Keratinocyte (primary cell): ENCODE measurements at regions not wholly inside any gene's neighbourhood (a gene's known extent, or its start where the extent isn't known, plus 50 kb on each side); places are given as distances from the start of the nearest gene placed in this dataset.

ENCODE experiments used
- DNase-seq: peaks from one replicate; pipeline ENCODE4 v3.0.0-alpha.2; 2011; ENCODE audit warnings: low read depth, missing footprints, low spot score
- FAIRE-seq: peaks from 2 replicates; lab custom pipeline; 2011; peaks lifted over from hg19 to GRCh38; lab: Jason Lieb, UNC
- H2AFZ ChIP-seq: 2 replicates; pipeline ENCODE4 v1.6.0; 2012; ENCODE audit warnings: low read length, control low read depth, inconsistent platforms; ENCODE audit not compliant: control insufficient read depth
- H3K27ac ChIP-seq: 2 replicates; pipeline ENCODE4 v1.5.1; 2011; ENCODE audit warnings: low read length; ENCODE audit not compliant: control insufficient read depth, insufficient read depth
- H3K27me3 ChIP-seq: 3 replicates; pipeline ENCODE4 v1.6.0; 2011; ENCODE audit warnings: low read length; ENCODE audit not compliant: control insufficient read depth, insufficient read depth; ENCODE audit errors: extremely low read depth
- H3K36me3 ChIP-seq, 2 experiments: 2 replicates in 1 of 2; 3 replicates in 1 of 2; pipeline ENCODE4 v1.5.1; 2011; ENCODE audit warnings: low read length in 2 of 2, mild to moderate bottlenecking in 1 of 2; ENCODE audit not compliant: control insufficient read depth in 2 of 2, insufficient read depth in 2 of 2; ENCODE audit errors: extremely low read depth in 1 of 2
- H3K4me1 ChIP-seq: 3 replicates; pipeline ENCODE4 v1.5.1; 2011; ENCODE audit warnings: low read length; ENCODE audit not compliant: control insufficient read depth, insufficient read depth; ENCODE audit errors: extremely low read depth
- H3K4me2 ChIP-seq: 3 replicates; pipeline ENCODE4 v1.6.0; 2011; ENCODE audit warnings: low read depth, low read length; ENCODE audit not compliant: control insufficient read depth, insufficient read depth; ENCODE audit errors: extremely low read depth
- H3K4me3 ChIP-seq, 3 experiments: fragments of 200-600 bp in 1 of 3; sonication (generic) in 1 of 3; 2 replicates in 2 of 3; 3 replicates in 1 of 3; pipeline ENCODE4 v1.5.1; 2011 to 2016; ENCODE audit warnings: low read length in 3 of 3, mild to moderate bottlenecking in 3 of 3, control low read depth in 2 of 3, inconsistent platforms in 1 of 3, low read depth in 1 of 3, mixed read lengths in 1 of 3, mixed run types in 1 of 3, moderate library complexity in 1 of 3; ENCODE audit not compliant: control insufficient read depth in 2 of 3, insufficient read depth in 2 of 3; ENCODE audit errors: extremely low read depth in 1 of 3
- H3K79me2 ChIP-seq: 2 replicates; pipeline ENCODE4 v1.6.0; 2012; ENCODE audit warnings: low read length; ENCODE audit not compliant: control insufficient read depth, insufficient read depth
- H3K9ac ChIP-seq: 3 replicates; pipeline ENCODE4 v1.6.0; 2011; ENCODE audit warnings: low read length; ENCODE audit not compliant: control insufficient read depth, insufficient read depth; ENCODE audit errors: extremely low read depth
- H3K9me1 ChIP-seq: 3 replicates; pipeline ENCODE4 v1.6.0; 2011; ENCODE audit warnings: low read length; ENCODE audit not compliant: control insufficient read depth, insufficient read depth; ENCODE audit errors: extremely low read depth
- H3K9me3 ChIP-seq: 2 replicates; pipeline ENCODE4 v1.5.1; 2012; ENCODE audit warnings: low read depth, low read length; ENCODE audit not compliant: control insufficient read depth
- H4K20me1 ChIP-seq: 3 replicates; pipeline ENCODE4 v1.6.0; 2011; ENCODE audit warnings: low read length; ENCODE audit not compliant: control insufficient read depth, insufficient read depth; ENCODE audit errors: extremely low read depth
- CTCF ChIP-seq, 3 experiments: IDR thresholded peaks in 1 of 3; conservative IDR thresholded peaks in 1 of 3; optimal IDR thresholded peaks in 1 of 3; 2 replicates in 2 of 3; 3 replicates in 1 of 3; pipeline versions ENCODE3 to v1.5.1; 2011; ENCODE audit warnings: low read length in 3 of 3, mild to moderate bottlenecking in 3 of 3, moderate library complexity in 2 of 3, control low read depth in 1 of 3, inconsistent platforms in 1 of 3; ENCODE audit not compliant: insufficient read depth in 2 of 3; ENCODE audit errors: extremely low read depth in 1 of 3
- EZH2 ChIP-seq: IDR thresholded peaks from one replicate; pipeline ENCODE4 v1.6.1; 2012; ENCODE audit warnings: inconsistent platforms, mild to moderate bottlenecking, low read length, moderate library complexity
- dilution Hi-C: fragments of 300-500 bp; cut with MboI; formaldehyde crosslinking; loops from one replicate; pipeline ENCODE4 v1.7.0; 2020; ENCODE audit warnings: low sequenced_read_pairs; ENCODE audit not compliant: extremely low pct_ligation_motif_present

DNA sequence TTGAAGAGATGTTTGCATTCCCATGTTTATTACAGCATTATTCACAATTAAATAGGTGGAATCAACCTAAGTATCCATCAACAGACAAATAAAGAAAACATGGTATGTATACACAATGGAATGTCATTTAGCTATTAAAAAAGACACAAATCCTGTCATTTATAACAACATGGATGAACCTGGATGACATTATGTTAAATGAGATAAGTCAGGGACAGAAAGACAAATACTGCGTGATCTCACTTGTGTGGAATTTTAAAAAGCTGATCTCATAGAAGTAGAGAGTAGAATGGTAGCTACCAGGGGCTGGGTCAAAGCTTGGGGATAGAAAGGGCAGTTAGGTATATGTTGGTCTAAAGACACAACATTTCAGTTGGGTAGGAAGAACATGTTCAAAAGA lies 376.3 kb downstream of the EPHA4 start:
- no peak for FAIRE-seq
- Histone ChIP-seq H3K36me3 (no peaks in the 10 kb centered on the region), H3K27ac (no peak overlapping the region), H3K4me2 (no peak overlapping the region), H4K20me1 (no peaks in the 10 kb centered on the region), H3K9ac (no peak overlapping the region), H3K27me3 (no peaks in the 10 kb centered on the region), H2AFZ (no peak overlapping the region), H3K9me3 (no peaks in the 10 kb centered on the region), H3K9me1 (no peaks in the 10 kb centered on the region), H3K4me3 (no peak overlapping the region), H3K79me2 (no peaks in the 10 kb centered on the region), H3K4me1 (no peaks in the 10 kb centered on the region)
- TF ChIP-seq EZH2 (no peak), CTCF (optimal IDR thresholded peaks at IDR 0.05 in 1 of 3, IDR thresholded peaks at IDR 0.05 in 1 of 3, conservative IDR thresholded peaks at IDR 0.05 in 1 of 3; ENCODE audit: extremely low read depth in 1 of 3, insufficient read depth in 2 of 3, low read length in 3 of 3) (no peak)
- no peak for DNase-seq
- dilution Hi-C loops = no loop called here

DNA sequence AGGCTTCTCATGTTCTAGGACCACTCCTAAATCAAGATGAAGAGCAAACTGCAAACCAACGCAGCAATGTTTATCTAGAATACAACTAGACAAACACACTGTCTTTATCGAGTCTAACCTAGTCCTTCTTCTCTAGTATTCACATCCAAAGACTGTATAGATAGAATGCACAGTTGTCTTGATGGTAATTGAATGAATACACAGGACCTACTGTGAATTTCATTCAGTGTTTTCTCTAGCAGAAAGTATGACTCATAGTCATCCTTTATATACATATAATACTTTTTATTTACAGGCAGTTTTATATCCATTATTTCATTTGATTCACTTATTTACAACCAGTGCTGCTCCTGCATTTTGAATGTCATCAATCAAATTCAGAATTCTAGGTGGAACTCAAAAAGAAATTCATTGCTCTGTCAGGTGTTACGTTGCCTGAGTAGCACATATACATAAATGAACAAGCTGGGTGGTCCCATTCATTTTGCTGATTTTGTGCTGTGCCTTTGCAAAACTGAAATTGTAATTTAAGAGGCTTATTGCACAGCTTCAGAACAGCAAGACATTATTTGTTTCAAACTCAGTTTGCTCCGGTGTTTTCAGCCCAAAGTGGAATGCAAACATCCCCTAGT lies 374.8 kb downstream of the EPHA4 start:
- no peak for TF ChIP-seq EZH2
- TF ChIP-seq CTCF (optimal IDR thresholded peaks at IDR 0.05 in 1 of 3, IDR thresholded peaks at IDR 0.05 in 1 of 3, conservative IDR thresholded peaks at IDR 0.05 in 1 of 3; ENCODE audit: extremely low read depth in 1 of 3, insufficient read depth in 2 of 3, low read length in 3 of 3) = no peak
- H3K4me2 ChIP-seq = no peak overlapping the region

More for the DNA sequence above, 374.8 kb downstream of the EPHA4 start:
- Histone ChIP-seq H4K20me1 (no peaks in the 10 kb centered on the region), H3K9ac (no peak overlapping the region), H3K27ac (no peak overlapping the region), H3K4me3 (no peak overlapping the region), H2AFZ (no peak overlapping the region), H3K4me1 (no peaks in the 10 kb centered on the region), H3K27me3 (no peaks in the 10 kb centered on the region), H3K9me3 (no peaks in the 10 kb centered on the region), H3K36me3 (no peaks in the 10 kb centered on the region), H3K9me1 (no peaks in the 10 kb centered on the region), H3K79me2 (no peaks in the 10 kb centered on the region)
- dilution Hi-C loops = no loop called here
- no peak for DNase-seq
- FAIRE-seq = no peak
